ENCODE measurements at regions not wholly inside any gene's neighbourhood (a gene's known extent, or its start where the extent isn't known, plus 50 kb on each side); places are given as distances from the start of the nearest gene placed in this dataset.
"Not testable (repeated sequence)": the region's sequence is repeated elsewhere in the genome, so short reads cannot be mapped to it uniquely, and the experiment has no call there.

DNA sequence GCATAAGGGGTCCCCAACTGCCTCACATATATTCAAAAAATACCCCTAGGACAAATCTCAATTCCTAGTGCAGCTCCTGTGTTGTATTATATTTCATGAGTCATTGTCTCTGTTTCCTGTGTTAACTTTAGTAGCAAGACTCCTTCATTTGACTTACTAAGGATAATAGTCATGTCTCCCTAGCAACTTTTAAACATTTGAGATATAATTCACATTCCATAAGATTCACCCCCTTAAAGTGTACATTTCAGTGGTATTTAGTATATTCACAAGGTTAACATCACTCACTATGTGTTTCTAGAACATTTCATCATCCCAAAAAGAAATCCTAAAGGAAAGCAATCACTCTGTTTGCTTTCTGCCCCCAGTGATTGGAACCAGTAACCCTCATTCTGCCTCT is 121.3 kb upstream of the WNT7A start:
- Histone ChIP-seq H3K9me3 (no peaks in the 10 kb centered on the region), H3K36me3 (no peaks in the 10 kb centered on the region), H3K4me1 (no peaks in the 10 kb centered on the region), H3K27ac (no peak overlapping the region), H3K4me3 (no peak overlapping the region), H3K27me3 (no peaks in the 10 kb centered on the region)
- TF ChIP-seq POLR2AphosphoS5 (IDR thresholded peaks at IDR 0.05; ENCODE audit: insufficient read depth in 1 of 2, low read depth in 1 of 2) (no peak), POLR2A (IDR thresholded peaks at IDR 0.05) (no peak)
- TF ChIP-seq, protein P1, sequence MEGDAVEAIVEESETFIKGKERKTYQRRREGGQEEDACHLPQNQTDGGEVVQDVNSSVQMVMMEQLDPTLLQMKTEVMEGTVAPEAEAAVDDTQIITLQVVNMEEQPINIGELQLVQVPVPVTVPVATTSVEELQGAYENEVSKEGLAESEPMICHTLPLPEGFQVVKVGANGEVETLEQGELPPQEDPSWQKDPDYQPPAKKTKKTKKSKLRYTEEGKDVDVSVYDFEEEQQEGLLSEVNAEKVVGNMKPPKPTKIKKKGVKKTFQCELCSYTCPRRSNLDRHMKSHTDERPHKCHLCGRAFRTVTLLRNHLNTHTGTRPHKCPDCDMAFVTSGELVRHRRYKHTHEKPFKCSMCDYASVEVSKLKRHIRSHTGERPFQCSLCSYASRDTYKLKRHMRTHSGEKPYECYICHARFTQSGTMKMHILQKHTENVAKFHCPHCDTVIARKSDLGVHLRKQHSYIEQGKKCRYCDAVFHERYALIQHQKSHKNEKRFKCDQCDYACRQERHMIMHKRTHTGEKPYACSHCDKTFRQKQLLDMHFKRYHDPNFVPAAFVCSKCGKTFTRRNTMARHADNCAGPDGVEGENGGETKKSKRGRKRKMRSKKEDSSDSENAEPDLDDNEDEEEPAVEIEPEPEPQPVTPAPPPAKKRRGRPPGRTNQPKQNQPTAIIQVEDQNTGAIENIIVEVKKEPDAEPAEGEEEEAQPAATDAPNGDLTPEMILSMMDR (IDR thresholded peaks at IDR 0.05), result no peak
- intact Hi-C loops (cut with DNase I), result no loop called here
- no peak for DNase-seq (ENCODE audit: extremely low spot score in 2 of 2)

DNA sequence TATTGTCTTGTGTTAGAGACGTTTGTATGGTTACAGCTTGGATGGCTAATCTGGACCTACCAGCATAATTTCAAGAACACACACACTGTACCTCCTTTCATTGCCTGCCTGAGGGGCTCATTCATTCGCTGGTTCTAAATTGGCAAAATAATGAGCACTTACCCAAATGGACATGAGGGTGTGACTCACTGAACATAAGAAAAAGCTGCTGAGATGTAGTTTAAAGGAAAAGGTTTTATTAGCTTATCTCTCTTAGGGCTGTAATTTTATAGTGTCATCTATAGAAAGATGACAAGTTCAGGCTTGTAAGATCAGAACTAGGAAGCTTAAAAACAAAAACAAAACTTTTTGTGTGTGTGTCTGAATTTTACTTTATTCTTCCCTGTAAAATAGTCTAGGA is 120.7 kb upstream of the WNT7A start:
- Histone ChIP-seq H3K36me3 (no peaks in the 10 kb centered on the region), H3K27me3 (no peaks in the 10 kb centered on the region), H3K4me3 (no peak overlapping the region), H3K9me3 (no peaks in the 10 kb centered on the region), H3K4me1 (no peaks in the 10 kb centered on the region), H3K27ac (no peak overlapping the region)
- intact Hi-C loops (cut with DNase I), result no loop called here
- DNase-seq (ENCODE audit: extremely low spot score in 2 of 2), result no peak
- peak in 1 of 2 donors; percentile 32 for TF ChIP-seq POLR2AphosphoS5 (IDR thresholded peaks at IDR 0.05; ENCODE audit: insufficient read depth in 1 of 2, low read depth in 1 of 2)
- TF ChIP-seq, protein P1 (IDR thresholded peaks at IDR 0.05), result no peak

- no peak for DNase-seq (ENCODE audit: extremely low spot score in 2 of 2)
- Histone ChIP-seq H3K4me1 (no peaks in the 10 kb centered on the region), H3K4me3 (no peak overlapping the region), H3K36me3 (no peaks in the 10 kb centered on the region), H3K27ac (no peak overlapping the region), H3K27me3 (no peaks in the 10 kb centered on the region), H3K9me3 (no peaks in the 10 kb centered on the region)
- intact Hi-C loops (cut with DNase I), result no loop called here
- TF ChIP-seq, protein P1 (IDR thresholded peaks at IDR 0.05), result no peak
- TF ChIP-seq POLR2AphosphoS5 (IDR thresholded peaks at IDR 0.05; ENCODE audit: insufficient read depth in 1 of 2, low read depth in 1 of 2), result no peak
- TF ChIP-seq POLR2A (IDR thresholded peaks at IDR 0.05), result no peak
Measured at GRCh38 chr3:13998831-13999230, 119.0 kb upstream of the WNT7A start.

GRCh38 chr3:13995216-13995615 is 115.3 kb upstream of the WNT7A start:
- H3K27ac ChIP-seq; H3K36me3 ChIP-seq; H3K4me1 ChIP-seq; H3K27me3 ChIP-seq; H3K9me3 ChIP-seq; H3K4me3 ChIP-seq; intact Hi-C loops (cut with DNase I); DNase-seq (ENCODE audit: extremely low spot score in 2 of 2): not testable (repeated sequence)

- intact Hi-C loops (cut with DNase I); H3K4me3 ChIP-seq; H3K36me3 ChIP-seq; H3K4me1 ChIP-seq; H3K9me3 ChIP-seq; H3K27me3 ChIP-seq; DNase-seq (ENCODE audit: extremely low spot score in 2 of 2); H3K27ac ChIP-seq: not testable (repeated sequence)
Measured at GRCh38 chr3:13988925-13989324, 109.1 kb upstream of the WNT7A start.

DNA sequence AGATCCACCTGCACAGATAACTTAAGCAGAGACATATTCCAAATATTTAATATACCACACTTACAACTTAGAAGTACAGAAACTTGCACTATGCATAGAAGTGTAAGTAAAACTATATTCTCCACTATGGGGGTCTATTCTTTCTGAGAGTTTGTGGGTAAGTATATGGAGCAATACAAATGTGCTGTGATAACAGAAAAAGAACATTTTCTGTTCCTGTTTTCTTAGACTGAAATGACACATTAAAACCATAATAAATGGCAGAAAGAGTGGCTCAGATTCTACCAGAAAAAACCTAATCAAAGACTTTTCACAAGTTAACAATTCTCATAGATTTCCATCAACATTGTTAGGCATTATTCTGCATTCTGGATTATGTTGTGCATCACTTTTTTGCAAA is 96.6 kb upstream of the WNT7A start:
- intact Hi-C loops (cut with DNase I), result no loop called here
- H3K27me3 ChIP-seq, result no peaks in the 10 kb centered on the region

More for the DNA sequence above, 96.6 kb upstream of the WNT7A start:
- H3K4me3 ChIP-seq, result no peak overlapping the region
- no peak for DNase-seq (ENCODE audit: extremely low spot score in 2 of 2)
- no peak overlapping the region for H3K27ac ChIP-seq
- TF ChIP-seq, protein P1 (IDR thresholded peaks at IDR 0.05), result no peak
- TF ChIP-seq POLR2AphosphoS5 (IDR thresholded peaks at IDR 0.05; ENCODE audit: insufficient read depth in 1 of 2, low read depth in 1 of 2) (no peak), POLR2A (IDR thresholded peaks at IDR 0.05) (no peak)
- H3K9me3 ChIP-seq, result peaks cover 9% of the 10 kb centered on the region
- no peaks in the 10 kb centered on the region for H3K4me1 ChIP-seq
- no peaks in the 10 kb centered on the region for H3K36me3 ChIP-seq
